ENCODE measurements at regions not wholly inside any gene's neighbourhood (a gene's known extent, or its start where the extent isn't known, plus 50 kb on each side); places are given as distances from the start of the nearest gene placed in this dataset.

DNA sequence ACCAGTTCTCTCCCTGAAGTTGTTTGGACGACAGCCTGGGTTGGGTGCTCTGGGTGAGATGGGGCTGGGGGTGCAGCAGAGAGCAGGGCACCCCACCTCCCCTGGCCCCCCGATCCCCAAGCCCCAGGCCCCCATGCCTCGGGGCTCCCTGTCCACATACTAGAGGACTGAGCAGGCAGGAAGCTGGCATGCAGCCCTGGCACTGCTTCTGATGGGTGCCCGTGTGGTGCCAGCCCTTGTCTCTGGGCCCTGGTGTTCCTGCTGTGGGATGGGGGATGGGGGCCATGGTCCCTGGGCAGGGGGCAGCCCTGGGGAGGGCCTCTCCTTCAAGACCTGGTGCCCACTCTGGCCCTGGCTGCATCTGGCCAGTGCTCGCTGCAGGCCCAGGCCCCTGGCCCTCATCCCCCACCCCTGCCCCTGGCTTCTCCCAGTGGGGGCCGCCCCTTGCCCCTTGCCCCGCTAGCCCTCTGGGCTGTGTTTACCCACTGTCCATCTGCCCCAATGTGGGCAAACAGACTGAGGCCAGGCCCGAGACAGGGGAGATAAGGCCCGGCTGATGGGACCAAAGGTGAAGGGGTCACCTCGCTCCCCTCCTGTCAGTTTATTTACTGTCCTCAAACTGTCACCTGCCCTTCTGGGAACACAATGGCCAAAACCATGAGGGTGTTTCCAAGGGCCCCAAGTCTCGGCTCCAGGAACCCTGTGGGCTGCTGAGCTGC is 67.3 kb upstream of the RXRA start (continued):
- TF ChIP-seq, protein P1, sequence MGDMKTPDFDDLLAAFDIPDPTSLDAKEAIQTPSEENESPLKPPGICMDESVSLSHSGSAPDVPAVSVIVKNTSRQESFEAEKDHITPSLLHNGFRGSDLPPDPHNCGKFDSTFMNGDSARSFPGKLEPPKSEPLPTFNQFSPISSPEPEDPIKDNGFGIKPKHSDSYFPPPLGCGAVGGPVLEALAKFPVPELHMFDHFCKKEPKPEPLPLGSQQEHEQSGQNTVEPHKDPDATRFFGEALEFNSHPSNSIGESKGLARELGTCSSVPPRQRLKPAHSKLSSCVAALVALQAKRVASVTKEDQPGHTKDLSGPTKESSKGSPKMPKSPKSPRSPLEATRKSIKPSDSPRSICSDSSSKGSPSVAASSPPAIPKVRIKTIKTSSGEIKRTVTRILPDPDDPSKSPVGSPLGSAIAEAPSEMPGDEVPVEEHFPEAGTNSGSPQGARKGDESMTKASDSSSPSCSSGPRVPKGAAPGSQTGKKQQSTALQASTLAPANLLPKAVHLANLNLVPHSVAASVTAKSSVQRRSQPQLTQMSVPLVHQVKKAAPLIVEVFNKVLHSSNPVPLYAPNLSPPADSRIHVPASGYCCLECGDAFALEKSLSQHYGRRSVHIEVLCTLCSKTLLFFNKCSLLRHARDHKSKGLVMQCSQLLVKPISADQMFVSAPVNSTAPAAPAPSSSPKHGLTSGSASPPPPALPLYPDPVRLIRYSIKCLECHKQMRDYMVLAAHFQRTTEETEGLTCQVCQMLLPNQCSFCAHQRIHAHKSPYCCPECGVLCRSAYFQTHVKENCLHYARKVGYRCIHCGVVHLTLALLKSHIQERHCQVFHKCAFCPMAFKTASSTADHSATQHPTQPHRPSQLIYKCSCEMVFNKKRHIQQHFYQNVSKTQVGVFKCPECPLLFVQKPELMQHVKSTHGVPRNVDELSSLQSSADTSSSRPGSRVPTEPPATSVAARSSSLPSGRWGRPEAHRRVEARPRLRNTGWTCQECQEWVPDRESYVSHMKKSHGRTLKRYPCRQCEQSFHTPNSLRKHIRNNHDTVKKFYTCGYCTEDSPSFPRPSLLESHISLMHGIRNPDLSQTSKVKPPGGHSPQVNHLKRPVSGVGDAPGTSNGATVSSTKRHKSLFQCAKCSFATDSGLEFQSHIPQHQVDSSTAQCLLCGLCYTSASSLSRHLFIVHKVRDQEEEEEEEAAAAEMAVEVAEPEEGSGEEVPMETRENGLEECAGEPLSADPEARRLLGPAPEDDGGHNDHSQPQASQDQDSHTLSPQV (IDR thresholded peaks at IDR 0.05): no peak
- TF ChIP-seq, protein P2, sequence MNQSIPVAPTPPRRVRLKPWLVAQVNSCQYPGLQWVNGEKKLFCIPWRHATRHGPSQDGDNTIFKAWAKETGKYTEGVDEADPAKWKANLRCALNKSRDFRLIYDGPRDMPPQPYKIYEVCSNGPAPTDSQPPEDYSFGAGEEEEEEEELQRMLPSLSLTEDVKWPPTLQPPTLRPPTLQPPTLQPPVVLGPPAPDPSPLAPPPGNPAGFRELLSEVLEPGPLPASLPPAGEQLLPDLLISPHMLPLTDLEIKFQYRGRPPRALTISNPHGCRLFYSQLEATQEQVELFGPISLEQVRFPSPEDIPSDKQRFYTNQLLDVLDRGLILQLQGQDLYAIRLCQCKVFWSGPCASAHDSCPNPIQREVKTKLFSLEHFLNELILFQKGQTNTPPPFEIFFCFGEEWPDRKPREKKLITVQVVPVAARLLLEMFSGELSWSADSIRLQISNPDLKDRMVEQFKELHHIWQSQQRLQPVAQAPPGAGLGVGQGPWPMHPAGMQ (IDR thresholded peaks at IDR 0.05; ENCODE audit: borderline replicate concordance): no peak
- TF ChIP-seq POLR2A (IDR thresholded peaks at IDR 0.05; ENCODE audit: low read depth, low read length) (no peak), TARDBP (IDR thresholded peaks at IDR 0.05; ENCODE audit: borderline replicate concordance) (no peak)
- TF ChIP-seq, protein P3, sequence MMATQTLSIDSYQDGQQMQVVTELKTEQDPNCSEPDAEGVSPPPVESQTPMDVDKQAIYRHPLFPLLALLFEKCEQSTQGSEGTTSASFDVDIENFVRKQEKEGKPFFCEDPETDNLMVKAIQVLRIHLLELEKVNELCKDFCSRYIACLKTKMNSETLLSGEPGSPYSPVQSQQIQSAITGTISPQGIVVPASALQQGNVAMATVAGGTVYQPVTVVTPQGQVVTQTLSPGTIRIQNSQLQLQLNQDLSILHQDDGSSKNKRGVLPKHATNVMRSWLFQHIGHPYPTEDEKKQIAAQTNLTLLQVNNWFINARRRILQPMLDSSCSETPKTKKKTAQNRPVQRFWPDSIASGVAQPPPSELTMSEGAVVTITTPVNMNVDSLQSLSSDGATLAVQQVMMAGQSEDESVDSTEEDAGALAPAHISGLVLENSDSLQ (IDR thresholded peaks at IDR 0.05): no peak

DNA sequence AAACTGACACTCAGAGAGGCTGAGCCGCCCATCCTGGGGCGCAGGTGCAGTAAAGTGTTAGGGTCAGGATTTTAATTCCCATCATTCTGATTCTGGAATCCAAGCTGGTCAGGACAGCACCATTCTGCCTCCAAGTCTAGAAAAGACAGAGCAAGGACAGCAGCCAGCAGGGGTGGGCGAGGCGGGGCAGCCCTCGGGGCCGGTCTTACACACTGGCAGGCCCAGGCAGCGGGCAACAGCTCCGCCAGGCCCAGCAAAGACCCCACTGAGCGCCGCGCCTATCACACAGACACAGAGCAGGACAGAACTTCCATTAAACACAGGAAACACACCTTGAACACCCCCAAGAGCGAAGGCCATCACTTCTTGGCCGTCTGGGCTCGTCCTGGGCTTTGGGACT is 66.5 kb upstream of the RXRA start:
- ATAC-seq: no peak
- in situ Hi-C loops (cut with MboI): no loop called here
- no peak for FAIRE-seq
- no peaks in the 10 kb centered on the region for H3K4me1 ChIP-seq (ENCODE audit: control insufficient read depth, insufficient read depth, low read length)
- no peaks in the 10 kb centered on the region for H3K9me3 ChIP-seq (replicated peaks; ENCODE audit: control insufficient read depth, insufficient read depth, low read length)
- DNase-seq (ENCODE audit: low read depth, low spot score): no peak
- no peak overlapping the region for H3K4me2 ChIP-seq (ENCODE audit: control insufficient read depth, insufficient read depth)
- no peak overlapping the region for H3K27ac ChIP-seq (ENCODE audit: control insufficient read depth, insufficient read depth)
- no TSS peak for BruUV-seq (replicated peaks)
- RAD21 ChIA-PET (ENCODE audit: unreplicated experiment): no interaction called here
- CTCF ChIA-PET: no interaction called here
- 35% methylated on average over 14 of the region's 14 CpGs for WGBS (ENCODE audit: insufficient coverage, insufficient replicate concordance, low lambda C conversion rate, missing lambda C conversion rate)
- no peaks in the 10 kb centered on the region for H3K79me2 ChIP-seq (ENCODE audit: control insufficient read depth, insufficient read depth, low read length)
- H3K9ac ChIP-seq (ENCODE audit: control insufficient read depth, insufficient read depth, low read length): no peak overlapping the region
- POLR2A ChIA-PET: no interaction called here
- no peak overlapping the region for H3K4me3 ChIP-seq
- intact Hi-C loops (cut with micrococcal nuclease; ENCODE audit: unreplicated experiment): no loop called here
- H4K20me1 ChIP-seq (ENCODE audit: control insufficient read depth, insufficient read depth): no peaks in the 10 kb centered on the region
- H3K27me3 ChIP-seq (replicated peaks in 1 of 2; ENCODE audit: control insufficient read depth in 2 of 2, insufficient read depth in 2 of 2, low read length in 1 of 2): no peaks in the 10 kb centered on the region; a peak in 1 of 4 replicates
- no peaks in the 10 kb centered on the region for H3K36me3 ChIP-seq (ENCODE audit: control insufficient read depth in 2 of 2, insufficient read depth in 2 of 2, low read length in 1 of 2)
- no peak overlapping the region for H2AFZ ChIP-seq (ENCODE audit: control insufficient read depth, low read depth, low read length)
- SMC1A ChIA-PET (ENCODE audit: uncharacterized antibody, unreplicated experiment): no interaction called here
- TF ChIP-seq ESRRA (IDR thresholded peaks at IDR 0.05; ENCODE audit: low read length) (no peak), ZNF217 (IDR thresholded peaks at IDR 0.05) (no peak), EZH2 (IDR thresholded peaks at IDR 0.05; ENCODE audit: borderline replicate concordance, control insufficient read depth, low read depth, low read length) (no peak), SMC3 (IDR thresholded peaks at IDR 0.05; ENCODE audit: borderline replicate concordance, low read length) (no peak), JUND (IDR thresholded peaks at IDR 0.05; ENCODE audit: low read depth, low read length) (no peak), NFYB (IDR thresholded peaks at IDR 0.05; ENCODE audit: insufficient read depth, low read depth, low read length) (no peak), HDAC6 (IDR thresholded peaks at IDR 0.05; ENCODE audit: unreplicated experiment) (no peak), IKZF1 (conservative IDR thresholded peaks at IDR 0.05) (no peak), EP300 (IDR thresholded peaks at IDR 0.05; ENCODE audit: borderline replicate concordance in 1 of 2, control insufficient read depth in 1 of 2, low read depth in 2 of 2, low read length in 2 of 2) (no peak), RELA (IDR thresholded peaks at IDR 0.05; ENCODE audit: borderline replicate concordance, partially characterized antibody) (no peak), TARDBP (IDR thresholded peaks at IDR 0.05; ENCODE audit: borderline replicate concordance) (no peak), KAT2A (conservative IDR thresholded peaks at IDR 0.05; ENCODE audit: control insufficient read depth, low read depth, low read length) (no peak)

Measured in GM12878 (cell line).